A673 (cell line): ENCODE measurements at regions not wholly inside any gene's neighbourhood (a gene's known extent, or its start where the extent isn't known, plus 50 kb on each side); places are given as distances from the start of the nearest gene placed in this dataset.
A peak's percentile ranks its signal among the peaks of the same experiment; 100 is the strongest.

Source experiments
- BruUV-seq: library from RNA; stranded (reverse); fragments of 400-500 nt; replicated peaks from 2 replicates; lab custom pipeline; 2021; lab: Mats Ljungman, UMichigan
- CTCF ChIA-PET: fragments of 300-600 bp; sonication (Branson Sonifier 250); formaldehyde crosslinking; loops from one replicate; lab custom pipeline; 2022; ENCODE audit warnings: antibody characterized with exemption; lab: Charles Lee
- POLR2A ChIA-PET: fragments of 300-600 bp; sonication (Branson Sonifier 250); formaldehyde crosslinking; loops from one replicate; lab custom pipeline; 2022; ENCODE audit warnings: antibody characterized with exemption; ENCODE audit not compliant: low non-redundant PET; lab: Charles Lee
- DNase-seq: peaks from one replicate; pipeline ENCODE4 v3.0.0-alpha.2; 2015; ENCODE audit warnings: low spot score
- H3K27ac ChIP-seq: fragments of 200-600 bp; sonication (generic); 2 replicates; pipeline ENCODE4 v1.5.1; 2016; ENCODE audit warnings: mixed run types, low read depth, mild to moderate bottlenecking, mixed read lengths, antibody characterized with exemption, low read length; ENCODE audit not compliant: poor library complexity, severe bottlenecking
- H3K27me3 ChIP-seq: fragments of 200-600 bp; sonication (generic); replicated peaks from 2 replicates; pipeline ENCODE4 v1.6.1; 2017; ENCODE audit warnings: mixed run types, low read depth, mild to moderate bottlenecking, mixed read lengths, antibody characterized with exemption, low read length; ENCODE audit not compliant: insufficient read depth, poor library complexity
- H3K36me3 ChIP-seq: fragments of 200-600 bp; sonication (generic); 2 replicates; pipeline ENCODE4 v1.6.1; 2016; ENCODE audit warnings: mixed run types, mild to moderate bottlenecking, mixed read lengths, antibody characterized with exemption, low read length; ENCODE audit not compliant: insufficient read depth, poor library complexity, severe bottlenecking
- H3K4me1 ChIP-seq: fragments of 200-600 bp; sonication (generic); 2 replicates; pipeline ENCODE4 v1.6.1; 2017; ENCODE audit warnings: mixed run types, mild to moderate bottlenecking, mixed read lengths, antibody characterized with exemption, low read length; ENCODE audit not compliant: insufficient read depth, poor library complexity, severe bottlenecking
- H3K4me3 ChIP-seq: fragments of 200-600 bp; sonication (generic); 2 replicates; pipeline ENCODE4 v1.5.1; 2016; ENCODE audit warnings: low read depth, mixed run types, mild to moderate bottlenecking, mixed read lengths, low read length; ENCODE audit not compliant: poor library complexity, severe bottlenecking
- H3K9me3 ChIP-seq: fragments of 200-600 bp; sonication (generic); 2 replicates; pipeline ENCODE4 v1.6.1; 2016; ENCODE audit warnings: mixed run types, low read depth, mild to moderate bottlenecking, mixed read lengths, antibody characterized with exemption, low read length; ENCODE audit not compliant: poor library complexity, severe bottlenecking
- CTCF ChIP-seq: fragments of 300-800, 200-600 bp; sonication (generic); conservative IDR thresholded peaks from 2 replicates; pipeline ENCODE4 v1.5.1; 2017; ENCODE audit warnings: low read depth, mild to moderate bottlenecking, antibody characterized with exemption, low read length, moderate library complexity, mixed read lengths
- EZH2 ChIP-seq: fragments of 200-600 bp; sonication (generic); IDR thresholded peaks from 2 replicates; pipeline ENCODE4 v1.6.1; 2017; ENCODE audit warnings: borderline replicate concordance, low read depth, mild to moderate bottlenecking, mixed read lengths, antibody characterized with exemption, low read length; ENCODE audit not compliant: poor library complexity, severe bottlenecking
- intact Hi-C: fragments of 100-400 bp; cut with micrococcal nuclease; formaldehyde crosslinking; loops from one replicate; pipeline ENCODE4 v1.10.0; 2022; ENCODE audit not compliant: unreplicated experiment

GRCh38 chr2:185188656-185189055 is 549.9 kb upstream of the FSIP2 start:
- TF ChIP-seq EZH2 (no peak), CTCF (no peak)
- no peaks in the 10 kb centered on the region for H3K27me3 ChIP-seq
- intact Hi-C loops, result no loop called here
- no TSS peak for BruUV-seq
- H3K36me3 ChIP-seq, result no peaks in the 10 kb centered on the region
- no peaks in the 10 kb centered on the region for H3K9me3 ChIP-seq
- ChIA-PET POLR2A (no interaction called here), CTCF (no interaction called here)
- no peak for DNase-seq
- H3K27ac ChIP-seq, result no peak overlapping the region
- H3K4me3 ChIP-seq, result no peak overlapping the region
- no peaks in the 10 kb centered on the region for H3K4me1 ChIP-seq

- Histone ChIP-seq H3K4me3 (no peak overlapping the region), H3K36me3 (no peaks in the 10 kb centered on the region), H3K4me1 (peaks cover 7% of the 10 kb centered on the region), H3K27me3 (no peaks in the 10 kb centered on the region), H3K9me3 (no peaks in the 10 kb centered on the region), H3K27ac (no peak overlapping the region)
- ChIA-PET POLR2A (no interaction called here), CTCF (no interaction called here)
- intact Hi-C loops, result loop anchor here (10.0 kb wide), 2 partner anchors 596 to 1054 kb away; no protein-coding TSS in a partner anchor
- TF ChIP-seq EZH2 (no peak), CTCF (no peak)
- peak; percentile 54 for DNase-seq
- BruUV-seq, result no TSS peak
Observed at GRCh38 chr2:185201063-185201462, 537.5 kb upstream of the FSIP2 start.

- TF ChIP-seq EZH2, result no peak
- no peak for TF ChIP-seq CTCF
- Histone ChIP-seq H3K36me3 (no peaks in the 10 kb centered on the region), H3K4me3 (no peak overlapping the region), H3K27me3 (no peaks in the 10 kb centered on the region), H3K9me3 (no peaks in the 10 kb centered on the region), H3K27ac (no peak overlapping the region), H3K4me1 (peaks cover 7% of the 10 kb centered on the region)
- ChIA-PET CTCF (no interaction called here), POLR2A (no interaction called here)
- no peak for DNase-seq
- intact Hi-C loops, result loop anchor here (10.0 kb wide), 2 partner anchors 598 to 1052 kb away; no protein-coding TSS in a partner anchor
- no TSS peak for BruUV-seq
Observed at GRCh38 chr2:185202381-185202780, 536.2 kb upstream of the FSIP2 start.
